K562 (cell line): ENCODE measurements at regions not wholly inside any gene's neighbourhood (a gene's known extent, or its start where the extent isn't known, plus 50 kb on each side); places are given as distances from the start of the nearest gene placed in this dataset.

Experiments used
- ATAC-seq: fragments of 200-7000 bp; cut with Tn5 transposase; 3 replicates; pipeline ENCODE4 v1.9.1; 2020; ENCODE audit warnings: moderate library complexity
- BruUV-seq: library from RNA; stranded (reverse); fragments of 400-500 nt; replicated peaks from 2 replicates; lab custom pipeline; 2021; lab: Mats Ljungman, UMichigan
- CTCF ChIA-PET: fragments of 300-600 bp; formaldehyde crosslinking; extraction: SDS; loops from one replicate; lab custom pipeline; 2021; ENCODE audit warnings: low intra/inter-chr PET ratio; lab: Yijun Ruan, JAX
- POLR2A ChIA-PET: fragments of 300-600, 350-650 bp; sonication (Branson Sonifier 250); formaldehyde crosslinking; extraction: SDS; loops from one replicate; lab custom pipeline; 2021; ENCODE audit warnings: antibody characterized with exemption, inconsistent platforms; lab: Yijun Ruan, JAX
- DNase-seq, 4 experiments: peaks; one replicate each; pipeline versions ENCODE4 v3.0.0 to v3.0.0-alpha.2; 2011 to 2018; ENCODE audit warnings: low spot score in 3 of 4, mixed read lengths in 3 of 4; ENCODE audit errors: extremely low read depth in 1 of 4
- FAIRE-seq: peaks from 2 replicates; lab custom pipeline; 2011; peaks lifted over from hg19 to GRCh38; lab: Jason Lieb, UNC
- H2AFZ ChIP-seq: 2 replicates; pipeline ENCODE4 v1.6.0; 2011; ENCODE audit warnings: low read depth, low read length, control low read depth, inconsistent platforms
- H3K27ac ChIP-seq: fragments of 200-600 bp; 3 replicates; pipeline ENCODE4 v1.8.0; 2011; ENCODE audit warnings: low read depth, mild to moderate bottlenecking, control low read depth, inconsistent platforms, low read length, moderate library complexity, mixed read lengths; ENCODE audit errors: extremely low read depth
- H3K27me3 ChIP-seq, 2 experiments: fragments of 300-600 bp in 1 of 2; 2 replicates in 1 of 2; 3 replicates in 1 of 2; pipeline versions ENCODE4 v1.6.0 to v1.8.0; 2011; ENCODE audit warnings: inconsistent platforms in 2 of 2, low read length in 2 of 2, mild to moderate bottlenecking in 1 of 2, mixed read lengths in 1 of 2, moderate library complexity in 1 of 2; ENCODE audit not compliant: control insufficient read depth in 2 of 2, insufficient read depth in 2 of 2
- H3K36me3 ChIP-seq: fragments of 300-600 bp; 3 replicates; pipeline ENCODE4 v1.8.0; 2011; ENCODE audit warnings: mild to moderate bottlenecking, low read length, inconsistent platforms; ENCODE audit not compliant: control insufficient read depth, insufficient read depth
- H3K4me1 ChIP-seq, 2 experiments: fragments of 200-600 bp in 1 of 2; replicated peaks in 1 of 2; 2 replicates in 1 of 2; 3 replicates in 1 of 2; pipeline versions ENCODE4 v1.5.1 to v1.8.0; 2011; ENCODE audit warnings: inconsistent platforms in 2 of 2, low read length in 2 of 2, mild to moderate bottlenecking in 1 of 2, mixed read lengths in 1 of 2, moderate library complexity in 1 of 2; ENCODE audit not compliant: control insufficient read depth in 2 of 2, insufficient read depth in 2 of 2
- H3K4me2 ChIP-seq: 2 replicates; pipeline ENCODE4 v1.6.1; 2011; ENCODE audit warnings: low read length, control low read depth, inconsistent platforms, mixed read lengths; ENCODE audit not compliant: insufficient read depth
- H3K4me3 ChIP-seq: fragments of 200-600 bp; sonication (generic), shearing (Covaris generic); 2 replicates; pipeline ENCODE4 v1.5.1; 2016; ENCODE audit warnings: control low read depth, inconsistent platforms
- H3K79me2 ChIP-seq: fragments of 200-600 bp; 3 replicates; pipeline ENCODE4 v1.8.0; 2011; ENCODE audit warnings: low read length, inconsistent platforms; ENCODE audit not compliant: control insufficient read depth, insufficient read depth
- H3K9ac ChIP-seq, 2 experiments: 2 replicates each; pipeline versions ENCODE4 v1.6.0 to v1.6.1; 2011; ENCODE audit warnings: low read depth in 2 of 2, low read length in 2 of 2, control low read depth in 1 of 2, inconsistent platforms in 1 of 2, mild to moderate bottlenecking in 1 of 2, mixed read lengths in 1 of 2; ENCODE audit not compliant: insufficient read depth in 1 of 2
- H3K9me1 ChIP-seq: one replicate; pipeline ENCODE4 v1.6.0; 2011; ENCODE audit warnings: inconsistent platforms, mild to moderate bottlenecking, low read length, moderate library complexity; ENCODE audit not compliant: control insufficient read depth, insufficient read depth
- H3K9me3 ChIP-seq: replicated peaks from 2 replicates; pipeline ENCODE4 v1.5.1; 2011; ENCODE audit warnings: low read depth, low read length, inconsistent platforms; ENCODE audit not compliant: control insufficient read depth, insufficient read depth
- H4K20me1 ChIP-seq: replicated peaks from 2 replicates; pipeline ENCODE4 v1.6.1; 2011; ENCODE audit warnings: low read length, inconsistent platforms, mixed read lengths; ENCODE audit not compliant: control insufficient read depth, insufficient read depth
- ATF7 ChIP-seq: fragments of 450-650 bp; IDR thresholded peaks from 2 replicates; pipeline ENCODE4 v1.7.1; 2014; ENCODE audit warnings: mild to moderate bottlenecking, moderate library complexity
- BCL6 ChIP-seq: fragments of 250-450 bp; sonication (Bioruptor Pico); IDR thresholded peaks from 2 replicates; pipeline ENCODE4 v1.4.0; 2020
- GATAD2B ChIP-seq: fragments of 450-650 bp; IDR thresholded peaks from 2 replicates; pipeline ENCODE4 v1.6.1; 2017; ENCODE audit warnings: mild to moderate bottlenecking, borderline replicate concordance
- NCOA1 ChIP-seq: fragments of 450-650 bp; IDR thresholded peaks from 2 replicates; pipeline ENCODE4 v1.6.1; 2016; ENCODE audit warnings: low read depth
- PHB ChIP-seq: fragments of 250-450 bp; sonication (Bioruptor Pico); IDR thresholded peaks from 2 replicates; pipeline ENCODE4 v1.5.0; 2021
- ZBTB7A ChIP-seq: IDR thresholded peaks from 2 replicates; pipeline ENCODE4 v1.6.1; 2011; ENCODE audit warnings: low read depth, mild to moderate bottlenecking, low read length, moderate library complexity, borderline replicate concordance; ENCODE audit not compliant: control insufficient read depth
- WGBS: fragments of 100-300 bp; shearing (Covaris generic); methylation state at CpG from one replicate; pipeline ENCODE4 v1.1.6; 2016; ENCODE audit warnings: low coverage, mixed read lengths; ENCODE audit not compliant: insufficient coverage; ENCODE audit errors: missing lambda C conversion rate; 5-methylcytosine and 5-hydroxymethylcytosine counted together
- in situ Hi-C: fragments of 300-500 bp; cut with MboI; formaldehyde crosslinking; loops from 4 replicates; pipeline ENCODE4 v1.15.0; 2018; ENCODE audit warnings: inconsistent platforms, mixed read lengths
- intact Hi-C: fragments of 100-400 bp; cut with micrococcal nuclease; formaldehyde crosslinking; loops from 2 replicates; pipeline ENCODE4 v1.14.2; 2022
- TF ChIP-seq, protein P1 (sequence below): fragments of 450-650 bp; IDR thresholded peaks from 2 replicates; pipeline ENCODE4 v1.7.1; 2018; ENCODE audit warnings: mild to moderate bottlenecking, low read depth; ENCODE audit not compliant: partially characterized antibody
- TF ChIP-seq, protein P2 (sequence below): fragments of 250-450 bp; sonication (Bioruptor Pico); IDR thresholded peaks from 2 replicates; pipeline ENCODE4 v1.5.0; 2021; ENCODE audit warnings: mild to moderate bottlenecking, moderate library complexity

DNA sequence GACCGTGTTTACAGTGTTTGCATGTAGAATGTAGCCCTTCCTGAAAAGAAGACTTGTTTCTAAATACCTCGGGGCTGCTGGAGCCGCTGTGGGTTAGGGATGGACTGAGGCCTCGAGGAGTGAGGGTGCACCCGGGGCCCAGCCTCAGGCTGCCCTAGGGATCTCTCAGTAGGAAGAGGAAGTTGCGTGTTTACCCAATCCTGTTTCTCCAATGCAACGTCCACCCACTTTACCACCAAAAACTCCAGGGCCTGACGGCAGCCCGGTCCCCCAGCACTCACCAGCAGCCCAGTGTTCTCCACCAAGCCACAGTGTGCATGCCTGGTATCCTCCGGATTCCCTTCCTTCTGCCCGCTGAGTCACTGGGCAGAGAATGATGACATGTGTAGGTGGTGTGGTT, 255.8 kb downstream of the GLI2 start:
- WGBS: 0% methylated on average over 11 of the region's 11 CpGs
- Histone ChIP-seq H3K4me2 (no peak overlapping the region), H3K27me3 (peaks cover 22 to 69% of the 10 kb centered on the region in 2 experiments), H3K36me3 (no peaks in the 10 kb centered on the region), H3K27ac (no peak overlapping the region), H3K9ac (no peak overlapping the region), H3K9me3 (no peaks in the 10 kb centered on the region), H3K4me1 (peaks cover 0 to 6% of the 10 kb centered on the region in 2 experiments; a peak in 2 of 5 replicates), H2AFZ (no peak overlapping the region), H3K4me3 (no peak overlapping the region), H3K9me1 (peaks cover 2% of the 10 kb centered on the region), H4K20me1 (peaks cover 10% of the 10 kb centered on the region; the same call in 1 of the 2 replicates), H3K79me2 (no peaks in the 10 kb centered on the region)
- ChIA-PET CTCF (no interaction called here), POLR2A (interaction anchor here (0.8 kb wide), 1 partner anchor 15 kb away, joined by 3 read pairs; no protein-coding TSS in a partner anchor)
- no TSS peak for BruUV-seq
- TF ChIP-seq BCL6 (CRISPR knock-in tag): no peak
- TF ChIP-seq GATAD2B: no peak
- TF ChIP-seq, protein P1, sequence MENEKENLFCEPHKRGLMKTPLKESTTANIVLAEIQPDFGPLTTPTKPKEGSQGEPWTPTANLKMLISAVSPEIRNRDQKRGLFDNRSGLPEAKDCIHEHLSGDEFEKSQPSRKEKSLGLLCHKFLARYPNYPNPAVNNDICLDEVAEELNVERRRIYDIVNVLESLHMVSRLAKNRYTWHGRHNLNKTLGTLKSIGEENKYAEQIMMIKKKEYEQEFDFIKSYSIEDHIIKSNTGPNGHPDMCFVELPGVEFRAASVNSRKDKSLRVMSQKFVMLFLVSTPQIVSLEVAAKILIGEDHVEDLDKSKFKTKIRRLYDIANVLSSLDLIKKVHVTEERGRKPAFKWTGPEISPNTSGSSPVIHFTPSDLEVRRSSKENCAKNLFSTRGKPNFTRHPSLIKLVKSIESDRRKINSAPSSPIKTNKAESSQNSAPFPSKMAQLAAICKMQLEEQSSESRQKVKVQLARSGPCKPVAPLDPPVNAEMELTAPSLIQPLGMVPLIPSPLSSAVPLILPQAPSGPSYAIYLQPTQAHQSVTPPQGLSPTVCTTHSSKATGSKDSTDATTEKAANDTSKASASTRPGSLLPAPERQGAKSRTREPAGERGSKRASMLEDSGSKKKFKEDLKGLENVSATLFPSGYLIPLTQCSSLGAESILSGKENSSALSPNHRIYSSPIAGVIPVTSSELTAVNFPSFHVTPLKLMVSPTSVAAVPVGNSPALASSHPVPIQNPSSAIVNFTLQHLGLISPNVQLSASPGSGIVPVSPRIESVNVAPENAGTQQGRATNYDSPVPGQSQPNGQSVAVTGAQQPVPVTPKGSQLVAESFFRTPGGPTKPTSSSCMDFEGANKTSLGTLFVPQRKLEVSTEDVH: no peak
- TF ChIP-seq ATF7: no peak
- TF ChIP-seq, protein P2, sequence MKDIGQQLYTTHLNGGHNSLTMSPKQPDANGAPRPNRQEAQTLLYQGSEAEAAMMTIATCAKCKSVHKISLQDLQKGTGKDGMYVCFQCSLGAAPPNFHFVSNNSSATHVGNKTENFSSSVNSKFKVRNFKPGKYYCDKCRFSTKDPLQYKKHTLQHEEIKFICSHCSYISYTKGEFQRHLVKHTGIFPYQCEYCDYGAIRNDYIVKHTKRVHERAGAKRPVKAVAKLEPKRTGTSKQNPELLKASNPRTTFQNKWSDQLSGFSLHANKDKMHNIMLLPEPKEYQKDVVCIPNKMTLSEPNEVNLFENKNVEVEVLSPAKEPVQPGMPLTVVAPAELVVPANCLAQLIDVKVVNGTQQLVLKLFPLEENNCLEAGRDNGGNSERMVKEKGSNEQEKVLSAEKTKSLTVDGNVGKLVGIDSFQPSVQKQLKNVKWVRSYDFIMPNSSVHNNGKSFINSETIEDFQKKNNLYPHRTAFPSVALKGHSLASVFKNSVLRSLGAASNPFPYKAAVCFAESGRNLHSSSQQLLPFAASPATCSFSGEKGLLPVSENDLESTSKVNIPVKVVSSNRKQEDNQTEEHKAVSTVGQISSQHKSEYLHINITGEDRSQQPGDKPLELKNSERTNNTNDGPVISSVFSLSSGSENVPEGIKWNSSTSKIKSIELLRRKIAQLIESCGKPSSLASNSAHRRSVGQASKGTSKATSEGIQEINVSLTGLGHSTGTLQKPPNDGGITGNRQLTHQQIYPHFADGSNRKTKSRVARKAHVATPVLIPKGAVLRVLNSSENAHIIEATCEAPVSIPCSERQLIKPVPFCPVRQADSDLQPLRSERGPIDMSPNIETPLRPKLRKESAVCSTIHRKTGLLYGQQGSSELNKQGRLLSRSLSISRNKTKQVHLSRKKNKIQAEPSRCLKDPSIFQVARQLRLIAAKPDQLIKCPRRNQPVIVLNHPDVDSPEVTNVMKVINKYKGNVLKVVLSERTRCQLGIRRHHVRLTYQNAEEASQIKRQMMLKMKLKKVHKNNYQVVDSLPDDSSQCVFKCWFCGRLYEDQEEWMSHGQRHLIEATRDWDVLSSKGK (CRISPR knock-in tag): no peak
- TF ChIP-seq ZBTB7A: no peak
- TF ChIP-seq PHB: no peak
- TF ChIP-seq NCOA1: no peak
- in situ Hi-C loops: no loop called here
- FAIRE-seq (no peak), ATAC-seq (no peak), DNase-seq (no peak)
- intact Hi-C loops: no loop called here
